AML-193 (cell line): ENCODE measurements at regions not wholly inside any gene's neighbourhood (a gene's known extent, or its start where the extent isn't known, plus 50 kb on each side); places are given as distances from the start of the nearest gene placed in this dataset.
A peak's percentile ranks its signal among the peaks of the same experiment; 100 is the strongest.
"Not testable (repeated sequence)": the region's sequence is repeated elsewhere in the genome, so short reads cannot be mapped to it uniquely, and the experiment has no call there.

Experiments used
- DNase-seq, 2 experiments: peaks; one replicate each; lab custom pipeline; 2025; lab: John Stamatoyannopoulos, UW

GRCh38 chr6:137399881-137400443 is 94.2 kb downstream of the OLIG3 start:
- DNase-seq, result no peak

- DNase-seq, result no peak
Observed at GRCh38 chr6:137395316-137395715, 98.9 kb downstream of the OLIG3 start.

- no peak for DNase-seq
Observed at GRCh38 chr6:137391061-137391814, 103.0 kb downstream of the OLIG3 start.

DNA sequence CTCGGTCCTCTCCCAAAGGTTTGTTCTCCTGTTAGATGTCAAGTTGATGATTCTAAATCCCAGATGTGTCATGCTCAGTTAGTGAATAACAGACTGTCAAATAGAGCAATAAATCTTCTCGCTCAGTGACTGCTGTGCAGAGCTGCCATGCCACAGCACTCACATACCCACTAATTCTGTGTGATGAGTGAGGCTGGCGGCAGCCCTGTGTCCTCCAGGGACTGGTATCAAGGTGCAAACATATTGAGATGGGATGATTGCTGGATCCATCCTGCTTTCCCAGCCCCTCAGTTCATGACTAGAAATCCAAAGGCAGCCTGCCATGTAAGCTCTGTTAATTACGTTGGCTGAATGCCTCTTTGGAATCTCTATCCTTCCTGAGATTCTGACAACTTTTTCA is 103.9 kb downstream of the OLIG3 start:
- DNase-seq, result no peak

- DNase-seq, result peak; percentile 97 to 98
Observed at GRCh38 chr6:137389150-137389704, 105.0 kb downstream of the OLIG3 start.

DNA sequence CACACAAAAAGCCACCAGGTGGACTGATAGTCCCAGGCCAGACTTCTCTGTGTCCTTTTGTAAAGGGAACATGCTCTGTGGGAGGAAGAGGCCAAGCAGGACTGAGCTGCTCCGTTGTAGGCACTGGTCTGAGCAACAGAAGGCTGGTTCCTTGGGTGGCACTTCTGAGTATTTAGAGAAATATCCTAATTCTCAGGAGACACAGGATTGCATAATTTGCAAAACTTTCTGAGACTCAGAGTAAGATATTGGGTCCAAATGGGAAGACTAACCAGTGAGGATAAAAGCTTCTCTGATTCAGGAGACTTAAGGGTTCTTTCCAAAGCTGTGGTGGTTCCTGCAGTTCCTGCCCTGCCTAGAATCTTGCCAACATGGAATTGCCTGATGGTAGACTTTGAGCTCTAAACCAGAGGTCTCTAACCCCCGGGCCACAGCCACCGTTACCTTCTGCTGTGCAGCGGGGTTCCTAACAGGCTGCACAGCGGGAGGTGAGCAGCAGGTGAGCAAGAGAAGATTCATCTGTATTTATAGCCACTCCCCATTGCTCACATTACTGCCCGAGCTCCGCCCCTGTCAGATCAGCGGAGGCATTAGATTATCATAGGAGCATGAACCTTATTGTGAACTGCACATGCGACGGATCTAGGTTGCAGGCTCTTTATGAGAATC is 107.0 kb downstream of the OLIG3 start:
- DNase-seq, result no peak

DNA sequence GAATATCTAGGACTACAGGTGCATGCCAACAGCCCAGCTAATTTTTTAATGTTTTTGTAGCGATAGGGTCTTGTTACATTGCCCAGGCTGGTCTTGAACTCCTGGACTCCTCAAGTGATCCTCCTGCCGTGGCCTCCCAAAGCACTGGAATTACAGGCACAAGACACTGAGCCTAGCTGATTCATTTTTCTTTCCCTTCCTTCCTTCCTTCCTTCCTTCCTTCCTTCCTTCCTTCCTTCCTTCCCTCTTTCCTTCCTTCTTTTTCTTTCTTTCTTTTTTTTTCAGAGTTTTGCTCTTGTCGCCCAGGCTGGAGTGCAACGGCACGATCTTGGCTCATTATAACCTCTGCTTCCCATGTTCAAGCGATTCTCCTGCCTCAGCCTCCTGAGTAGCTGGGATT is 110.9 kb downstream of the OLIG3 start:
- DNase-seq, result not testable (repeated sequence)

- DNase-seq, result no peak
Observed at GRCh38 chr6:137378090-137378369, 116.2 kb downstream of the OLIG3 start.

GRCh38 chr6:137373296-137373695 is 120.9 kb downstream of the OLIG3 start:
- no peak for DNase-seq

GRCh38 chr6:137372532-137372931 is 121.7 kb downstream of the OLIG3 start:
- DNase-seq, result no peak

DNA sequence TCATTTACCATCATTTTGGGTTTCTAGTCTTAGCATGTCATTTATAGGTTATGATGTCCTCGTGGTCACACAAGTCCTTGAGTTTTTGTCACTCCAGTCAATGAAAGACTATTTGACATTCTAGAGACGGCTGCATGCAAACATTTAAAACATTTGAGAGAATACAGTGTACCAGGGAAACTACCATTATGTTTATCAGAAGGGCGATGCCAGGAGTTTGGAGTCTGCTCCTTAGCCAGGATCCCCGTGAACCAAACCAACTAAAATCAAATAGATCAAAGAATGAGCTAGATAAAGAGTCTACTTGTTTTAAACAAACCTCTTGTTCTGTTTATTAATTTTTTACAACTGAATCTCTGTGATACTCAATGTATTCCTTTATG is 122.6 kb downstream of the OLIG3 start:
- no peak for DNase-seq

GRCh38 chr6:137370871-137371633 is 123.1 kb downstream of the OLIG3 start:
- DNase-seq, result no peak

GRCh38 chr6:137369136-137369535 is 125.1 kb downstream of the OLIG3 start:
- no peak for DNase-seq

GRCh38 chr6:137365707-137366437 is 128.3 kb downstream of the OLIG3 start:
- DNase-seq, result no peak

DNA sequence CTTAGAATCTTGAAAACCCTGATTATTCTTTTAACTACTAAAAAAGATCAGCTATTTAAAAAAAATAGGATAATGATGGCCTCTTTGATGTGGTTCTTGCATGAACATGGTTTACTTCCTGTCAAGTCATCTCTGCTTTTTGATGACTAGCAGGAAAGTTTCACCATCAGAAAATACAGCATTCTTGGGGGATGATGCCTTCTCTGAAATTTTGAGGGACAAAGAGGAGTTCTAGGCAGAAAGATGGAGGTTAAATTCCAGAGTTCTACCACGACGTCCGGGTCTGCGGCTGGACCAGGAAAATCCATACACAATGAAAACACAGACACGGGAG is 130.4 kb downstream of the OLIG3 start:
- peak; percentile 4 to 25 for DNase-seq

GRCh38 chr6:137362878-137363804 is 131.1 kb downstream of the OLIG3 start:
- DNase-seq, result no peak

GRCh38 chr6:137361701-137362100 is 132.5 kb downstream of the OLIG3 start:
- DNase-seq, result peak; percentile 55 to 57

GRCh38 chr6:137358273-137358672 is 135.9 kb downstream of the OLIG3 start:
- DNase-seq, result no peak

GRCh38 chr6:137357948-137358266 is 136.3 kb downstream of the OLIG3 start:
- DNase-seq, result no peak

GRCh38 chr6:137357263-137357947 is 136.8 kb downstream of the OLIG3 start:
- no peak for DNase-seq
